Embryonic facial prominence (tissue), 1 donor: ENCODE measurements at regions not wholly inside any gene's neighbourhood (a gene's known extent, or its start where the extent isn't known, plus 50 kb on each side); places are given as distances from the start of the nearest gene placed in this dataset.
"Not testable (repeated sequence)": the region's sequence is repeated elsewhere in the genome, so short reads cannot be mapped to it uniquely, and the experiment has no call there.

Experiments used
- DNase-seq: peaks from one replicate; pipeline ENCODE4 v3.0.0-alpha.2; 2016; ENCODE audit errors: extremely low spot score

DNA sequence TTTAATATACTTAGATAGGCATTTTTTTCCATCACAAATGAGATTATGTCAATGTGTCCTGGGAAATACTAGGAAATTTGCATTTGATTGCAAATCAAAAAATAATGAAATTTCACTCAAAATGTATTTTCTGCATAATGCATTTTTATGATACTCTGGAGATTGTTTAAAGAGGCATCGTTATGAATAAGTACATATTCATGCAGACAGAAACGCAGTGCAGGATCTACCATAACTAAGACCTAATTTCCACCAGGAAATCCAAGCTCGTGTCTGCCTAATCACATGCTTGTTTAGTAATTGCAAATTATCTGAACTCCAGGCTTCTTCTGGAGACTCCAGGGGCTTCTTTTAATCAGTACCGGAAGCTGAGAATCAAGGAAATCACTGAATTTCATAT is 163.5 kb upstream of the MXRA5 start:
- no peak for DNase-seq

DNA sequence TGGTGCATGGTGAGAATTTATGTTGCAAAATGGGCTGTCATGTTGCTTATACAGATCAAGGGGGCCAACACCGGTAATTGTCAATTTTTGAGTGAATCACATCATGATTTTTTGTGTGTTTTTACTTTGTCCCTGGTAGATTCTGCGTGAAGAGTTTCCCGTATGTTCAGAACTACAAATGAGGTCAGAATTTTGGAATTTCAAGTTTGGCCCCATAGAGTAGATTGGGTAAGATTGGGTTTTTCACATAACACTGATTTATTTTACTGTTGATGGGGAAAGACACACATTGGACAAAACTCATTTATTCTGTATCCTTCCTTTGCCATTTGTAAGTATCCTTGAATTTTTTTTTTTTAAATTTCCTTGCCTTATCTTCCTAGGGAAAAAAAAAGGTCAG is 158.5 kb upstream of the MXRA5 start:
- no peak for DNase-seq

DNA sequence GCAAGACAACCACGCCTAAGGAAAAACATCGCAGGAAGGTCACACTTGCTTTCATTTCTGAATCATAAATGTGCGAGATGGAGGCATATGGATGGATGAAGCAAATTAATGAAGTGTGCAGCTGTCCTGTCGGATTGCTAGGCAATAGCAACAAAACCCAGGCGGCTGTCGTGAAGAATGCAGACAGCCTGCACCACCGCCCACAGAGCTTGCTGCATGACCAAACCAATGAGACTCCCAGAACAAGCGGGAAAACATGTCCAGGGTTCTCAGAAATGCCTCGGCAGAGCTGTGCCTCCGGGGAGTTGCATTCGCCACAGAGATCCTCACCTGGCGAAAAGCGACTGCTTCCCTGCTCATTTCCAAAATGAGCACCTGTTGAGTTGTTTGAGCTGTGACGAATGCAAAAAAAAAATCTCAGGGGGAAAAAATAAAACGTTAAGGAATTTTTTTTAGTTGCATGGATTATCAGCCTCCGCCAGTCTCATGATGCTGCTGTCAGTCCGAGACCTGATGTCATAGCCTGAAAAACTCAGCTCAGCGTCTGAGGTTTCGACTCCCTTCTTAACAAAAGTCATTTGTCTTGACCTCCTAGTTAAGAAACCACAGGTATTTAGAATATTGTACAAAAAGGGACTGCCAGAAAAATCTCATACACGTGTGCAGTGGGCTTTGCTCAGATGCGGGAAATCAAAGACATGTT is 155.5 kb upstream of the MXRA5 start:
- no peak for DNase-seq

DNA sequence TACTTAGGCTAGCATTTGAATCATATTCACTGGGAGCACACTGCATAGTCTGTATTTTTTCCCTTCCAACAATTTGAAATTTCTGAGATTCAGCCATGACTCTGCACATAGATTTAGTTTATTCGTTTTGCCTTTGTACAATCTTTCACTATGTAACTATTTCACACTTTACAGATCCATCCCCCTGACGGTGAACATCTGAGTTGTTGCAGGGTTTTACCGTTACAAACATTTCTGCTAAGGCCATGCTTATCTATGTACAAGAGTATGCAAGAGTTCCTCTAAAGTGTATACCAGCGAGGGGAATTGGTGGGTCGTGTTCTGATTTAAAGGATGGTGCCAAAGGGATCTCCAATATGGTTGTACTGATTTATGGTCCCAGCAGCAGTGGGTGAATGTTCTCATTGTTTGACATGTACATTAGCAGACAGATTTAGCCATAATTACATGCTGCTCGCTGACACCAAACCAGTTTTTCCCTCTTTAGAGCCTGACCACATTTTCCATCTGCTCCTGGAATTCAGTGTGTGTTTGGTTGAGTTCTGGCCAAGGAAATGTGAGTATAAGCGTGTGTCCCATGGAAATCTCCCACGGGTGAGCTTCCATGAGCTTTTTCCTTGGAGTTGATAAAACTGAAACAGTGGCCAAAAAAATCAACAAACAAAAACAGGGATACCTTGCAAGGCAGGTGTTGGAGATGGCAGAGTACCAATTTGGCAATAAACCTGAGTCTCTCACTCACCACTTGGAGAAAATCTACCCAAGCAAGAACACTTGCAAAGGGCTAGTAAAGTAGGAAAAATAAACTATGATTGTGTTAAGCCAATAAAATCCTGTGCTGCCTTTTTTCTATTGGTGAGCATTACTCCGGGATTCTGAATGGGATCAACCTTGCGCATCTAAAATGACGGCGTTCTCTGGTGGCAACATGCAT is 149.7 kb upstream of the MXRA5 start:
- not testable (repeated sequence) for DNase-seq

DNA sequence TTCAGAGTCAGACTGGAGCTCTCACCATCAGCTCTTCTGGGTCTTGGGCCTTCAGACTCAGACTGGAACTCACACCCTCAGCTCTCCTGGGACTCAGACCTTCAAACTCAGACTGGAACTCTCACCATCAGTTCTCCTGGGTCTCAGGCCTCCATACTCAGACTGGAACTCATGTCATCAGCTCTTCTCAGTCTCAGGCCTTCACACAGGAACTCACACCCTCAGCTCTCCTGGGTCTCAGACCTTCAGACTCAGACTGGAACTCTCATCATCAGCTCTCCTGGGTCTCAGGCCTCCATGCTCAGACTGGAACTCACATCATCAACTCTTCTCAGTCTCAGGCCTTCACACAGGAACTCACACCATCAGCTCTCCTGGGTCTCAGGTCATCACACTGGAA is 147.2 kb upstream of the MXRA5 start:
- DNase-seq, result no peak

DNA sequence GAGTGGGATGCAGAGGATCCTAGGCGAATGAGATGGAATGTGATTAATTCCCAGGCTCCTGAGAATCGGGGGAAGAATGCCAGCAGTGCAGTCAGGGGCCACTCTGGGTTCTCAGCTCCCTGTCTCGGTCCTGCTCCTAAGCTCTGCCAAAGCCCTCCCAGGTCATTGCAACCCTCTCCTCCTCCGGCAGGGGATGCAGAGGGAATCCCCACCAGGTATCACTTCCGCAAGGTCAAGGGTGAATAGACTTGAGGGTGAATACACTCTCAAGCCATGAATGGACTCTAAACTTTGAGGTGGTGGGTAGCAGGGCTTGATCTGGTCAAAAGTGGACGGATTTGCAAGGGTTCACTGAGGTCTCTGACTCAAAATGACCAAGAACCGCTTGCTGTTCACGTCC is 139.3 kb upstream of the MXRA5 start:
- no peak for DNase-seq

DNA sequence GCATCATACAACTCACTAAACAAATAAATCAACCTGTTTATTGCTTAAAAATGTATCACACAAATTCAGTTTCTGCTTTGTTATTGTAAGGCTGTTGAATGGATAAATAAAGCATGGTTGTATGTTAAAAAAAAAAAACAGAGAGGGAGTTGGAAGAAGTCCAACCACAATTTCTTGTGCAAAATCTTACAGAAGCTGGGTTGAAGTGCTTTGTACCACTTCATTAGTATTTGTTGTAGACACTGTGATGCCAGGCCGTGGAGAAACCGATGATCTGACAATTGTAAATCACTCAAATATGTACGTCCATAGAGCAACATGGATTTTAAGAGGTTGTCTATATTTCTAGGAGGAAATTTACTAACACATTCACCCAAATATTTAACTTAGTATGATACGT is 132.6 kb upstream of the MXRA5 start:
- DNase-seq, result no peak

DNA sequence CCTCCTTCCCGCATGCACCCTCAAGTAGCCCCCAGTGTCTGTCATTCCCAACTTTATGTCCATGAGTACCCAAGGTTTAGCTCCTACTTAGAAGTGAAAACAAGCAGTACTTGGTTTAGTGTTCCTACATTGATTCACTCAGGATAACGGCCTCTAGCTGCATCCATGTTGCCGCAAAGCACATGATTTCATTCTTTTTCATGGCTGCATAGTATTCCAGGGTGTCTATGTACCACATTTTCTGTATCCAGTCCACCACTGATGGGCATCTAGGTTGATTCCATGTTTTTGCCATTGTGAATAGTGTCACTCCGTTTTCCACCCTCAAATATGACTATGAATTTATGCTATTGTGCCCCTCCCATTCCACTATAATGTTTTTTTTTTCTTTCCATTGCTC is 130.5 kb upstream of the MXRA5 start:
- DNase-seq, result no peak

DNA sequence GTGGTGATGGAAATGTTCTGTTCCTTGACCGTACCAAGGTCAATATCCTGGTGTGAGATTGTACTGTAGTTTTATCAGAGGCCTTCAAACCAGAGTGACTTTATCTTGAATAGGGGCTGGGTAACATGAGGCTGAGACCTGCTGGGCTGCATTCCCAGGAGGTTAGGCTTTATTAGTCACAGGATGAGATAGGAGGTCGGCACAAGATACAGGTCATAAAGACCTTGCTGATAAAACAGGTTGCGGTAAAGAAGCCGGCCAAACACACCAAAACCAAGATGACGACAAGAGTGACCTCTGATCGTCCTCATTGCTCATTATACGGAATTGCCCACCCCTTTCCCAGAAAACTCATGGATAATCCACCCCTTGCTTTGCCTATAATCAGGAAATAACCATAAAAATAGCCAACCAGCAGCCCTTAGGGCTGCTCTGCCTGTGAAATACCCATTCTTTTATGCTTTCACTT is 123.8 kb upstream of the MXRA5 start:
- not testable (repeated sequence) for DNase-seq

DNA sequence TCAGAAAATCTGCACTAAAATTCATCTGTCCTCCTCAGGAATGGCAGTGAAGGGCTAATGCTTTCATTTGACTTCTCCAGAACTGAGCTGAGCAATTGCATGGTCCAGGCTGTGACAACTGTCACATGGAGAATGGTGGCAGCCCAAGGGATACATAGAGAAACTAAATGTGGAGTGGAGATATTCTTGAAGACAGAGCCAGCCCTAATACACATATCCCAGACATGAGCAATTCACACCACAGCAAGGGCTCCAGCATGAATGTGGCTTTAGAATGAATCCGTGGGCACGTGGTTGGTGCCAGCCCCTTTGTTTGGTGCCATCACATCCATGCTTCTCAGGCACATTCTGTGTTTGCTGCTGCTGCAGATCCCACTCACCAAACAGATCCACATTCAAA is 121.6 kb upstream of the MXRA5 start:
- DNase-seq, result no peak

DNA sequence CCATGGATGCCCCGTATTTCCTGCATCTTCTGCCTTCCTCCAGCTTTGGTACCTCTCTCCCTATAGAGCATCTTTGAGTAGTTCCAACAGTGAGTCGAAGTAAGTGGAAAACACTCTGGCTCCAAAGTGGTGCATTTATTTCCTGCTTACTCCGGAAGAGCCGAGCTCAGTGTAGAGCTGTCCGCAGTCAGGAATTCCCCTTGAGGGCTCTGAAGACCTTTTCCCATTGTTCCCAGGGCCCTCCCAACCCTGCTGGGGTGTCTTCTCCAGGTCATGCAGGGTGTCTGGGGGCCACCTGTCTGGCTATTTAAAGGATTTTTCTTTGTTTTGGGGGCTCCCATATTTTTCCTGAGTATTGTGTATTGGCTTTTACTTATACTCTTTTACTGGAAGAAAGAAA is 118.6 kb upstream of the MXRA5 start:
- no peak for DNase-seq

DNA sequence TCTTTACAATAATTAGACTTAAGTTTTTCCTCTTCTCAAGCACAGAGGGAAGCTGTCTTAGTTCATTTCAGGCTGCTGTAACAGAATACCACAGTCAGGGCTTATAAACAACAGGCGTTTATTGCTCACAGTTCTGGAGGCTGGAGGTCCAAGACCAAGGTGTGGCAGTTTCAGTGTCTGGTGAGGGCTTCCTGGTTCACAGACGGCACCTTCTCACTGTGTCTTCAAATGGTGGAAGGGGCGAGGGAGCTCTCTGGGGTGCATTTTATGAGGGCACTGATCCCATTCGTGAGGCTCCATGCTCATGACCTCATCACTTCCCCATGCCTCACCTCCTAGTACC is 115.7 kb upstream of the MXRA5 start:
- no peak for DNase-seq

DNA sequence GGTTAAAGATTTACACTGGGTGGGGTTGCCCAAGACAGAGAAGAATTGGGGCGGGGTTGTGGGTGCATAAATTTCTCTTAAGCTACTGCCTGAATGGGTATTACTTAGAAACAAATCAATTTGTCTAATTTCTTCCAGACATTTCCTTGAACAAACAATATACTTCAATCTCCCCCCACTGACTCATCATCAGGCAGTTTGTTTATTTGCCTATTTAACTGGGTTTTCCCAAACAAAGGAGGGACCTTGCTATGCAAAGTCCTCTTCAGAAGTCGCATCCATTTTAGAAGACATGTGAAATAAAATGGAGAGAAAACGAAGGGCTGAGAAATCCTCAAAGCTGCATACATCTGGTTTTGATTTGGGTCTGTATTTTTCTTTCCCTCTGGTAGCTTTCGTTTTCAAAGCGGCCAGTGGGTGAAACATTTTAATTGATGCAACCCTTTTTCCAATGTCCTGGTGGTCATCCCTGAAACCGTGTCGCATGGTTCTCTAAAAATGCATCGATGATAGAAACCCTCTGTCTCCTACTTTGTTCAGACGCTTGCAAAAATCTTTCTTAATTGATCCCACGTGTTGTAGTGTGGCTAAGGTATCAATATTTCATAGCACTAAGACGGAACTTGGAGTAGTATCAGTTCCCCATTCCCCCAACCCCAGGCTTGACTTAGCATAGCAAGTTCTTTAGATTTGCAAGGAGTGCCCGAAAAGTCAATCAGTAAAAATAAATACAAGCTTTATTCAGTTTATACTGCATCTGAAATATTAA is 115.1 kb upstream of the MXRA5 start:
- DNase-seq, result no peak

DNA sequence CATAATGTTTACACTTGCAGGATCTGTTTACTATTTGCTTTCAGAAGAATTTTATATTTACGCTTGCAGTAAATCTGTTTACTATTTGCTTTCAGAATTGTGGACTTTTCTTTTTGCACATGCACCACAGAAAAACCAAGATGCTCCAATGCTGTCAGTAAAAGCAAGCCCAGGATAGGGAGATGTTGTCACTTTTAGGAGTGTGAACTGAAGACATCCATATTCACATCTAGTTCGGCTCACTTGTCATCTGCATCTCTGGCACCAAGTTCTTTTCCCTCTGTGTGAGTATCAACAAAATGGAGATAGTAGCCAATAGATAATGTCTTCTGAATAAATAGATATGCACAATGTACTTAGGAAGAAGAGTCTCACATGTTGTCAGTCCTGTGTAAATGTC is 109.3 kb upstream of the MXRA5 start:
- no peak for DNase-seq

DNA sequence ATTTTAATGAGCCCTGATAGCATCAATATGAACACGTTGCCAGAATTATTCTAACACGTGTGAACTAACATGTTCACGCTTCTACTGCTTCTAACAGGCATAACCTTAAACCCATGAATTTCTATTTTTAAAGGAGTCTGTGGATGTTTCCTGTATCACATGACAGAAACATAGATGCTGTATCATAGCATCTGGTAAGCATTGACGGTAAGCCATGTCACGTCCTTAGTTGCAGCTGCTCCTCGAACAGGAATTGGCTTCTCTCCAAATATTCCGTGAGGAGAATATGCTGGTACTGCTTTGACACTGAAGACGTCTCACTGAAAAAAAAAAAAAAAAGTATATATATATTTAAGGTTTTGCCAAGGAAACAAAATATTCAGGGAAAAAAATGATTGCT is 105.1 kb upstream of the MXRA5 start:
- no peak for DNase-seq

DNA sequence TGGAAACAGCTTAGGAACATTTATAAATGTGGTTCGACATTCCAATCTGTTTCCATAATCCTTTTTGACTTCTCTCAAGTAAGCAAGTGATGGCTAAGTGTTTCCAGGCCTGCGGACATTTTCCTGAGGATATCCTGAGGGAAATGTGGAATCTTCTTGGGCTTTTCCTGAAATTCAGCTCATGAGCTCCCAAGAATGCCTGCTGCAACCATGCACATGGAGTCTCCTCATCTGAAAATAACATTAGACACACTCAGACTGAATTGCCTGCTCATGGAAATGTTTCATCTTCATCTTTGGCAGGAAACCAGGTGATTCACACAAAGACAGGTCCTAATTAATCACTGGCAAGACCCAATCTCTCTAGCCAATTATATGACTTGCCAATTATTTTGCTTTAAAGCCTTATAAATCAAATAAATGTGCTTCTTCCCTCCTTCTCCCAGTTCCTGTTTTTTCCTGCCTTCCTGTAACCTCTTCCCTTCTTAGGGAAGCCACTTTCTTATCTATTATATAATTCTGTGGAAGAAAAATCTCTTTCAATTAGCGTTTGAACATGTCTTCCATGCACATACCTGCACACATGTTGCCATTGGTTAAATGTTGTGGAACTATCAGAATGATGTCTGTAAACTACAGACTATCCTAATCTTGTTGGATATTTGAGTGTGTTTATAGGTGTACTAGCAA is 104.6 kb upstream of the MXRA5 start:
- DNase-seq, result peak; percentile 36

DNA sequence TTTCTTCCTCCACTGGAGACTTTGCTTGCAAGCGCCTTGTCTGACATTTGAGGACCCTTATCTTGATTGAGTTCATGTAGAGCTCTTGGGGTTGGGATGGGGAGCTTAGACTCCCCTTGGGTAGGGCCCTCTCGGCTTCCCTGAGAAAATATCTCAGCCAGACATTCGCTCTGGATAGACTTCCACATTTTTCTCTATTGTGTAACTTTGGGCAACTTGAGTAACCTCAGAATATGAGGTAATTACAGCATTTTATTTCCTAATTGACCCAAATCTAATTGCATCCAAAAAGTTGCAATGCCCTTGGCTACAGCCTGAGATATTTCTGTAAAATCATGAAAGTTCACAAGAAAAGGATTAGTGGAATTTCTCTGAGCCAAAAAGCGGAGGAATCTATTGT is 102.8 kb upstream of the MXRA5 start:
- no peak for DNase-seq

DNA sequence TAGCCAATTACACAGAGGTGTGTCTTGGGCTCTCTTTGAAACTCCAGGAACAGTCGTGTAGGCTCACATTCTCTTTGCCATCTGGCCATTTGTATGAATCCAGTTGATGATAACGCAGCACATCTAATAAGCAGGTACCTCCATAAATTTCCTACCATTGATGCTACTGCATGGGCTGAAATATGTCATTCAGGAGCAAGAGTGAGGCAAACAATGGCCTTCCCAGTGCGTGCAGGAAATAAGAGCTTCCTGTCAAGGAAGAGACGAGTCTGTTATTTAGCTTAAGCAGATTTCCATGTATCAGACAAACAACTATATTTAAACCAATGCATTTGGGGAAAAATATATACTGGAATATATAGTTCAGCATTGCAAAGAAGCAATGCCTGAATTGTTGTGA is 102.1 kb upstream of the MXRA5 start:
- DNase-seq, result no peak

DNA sequence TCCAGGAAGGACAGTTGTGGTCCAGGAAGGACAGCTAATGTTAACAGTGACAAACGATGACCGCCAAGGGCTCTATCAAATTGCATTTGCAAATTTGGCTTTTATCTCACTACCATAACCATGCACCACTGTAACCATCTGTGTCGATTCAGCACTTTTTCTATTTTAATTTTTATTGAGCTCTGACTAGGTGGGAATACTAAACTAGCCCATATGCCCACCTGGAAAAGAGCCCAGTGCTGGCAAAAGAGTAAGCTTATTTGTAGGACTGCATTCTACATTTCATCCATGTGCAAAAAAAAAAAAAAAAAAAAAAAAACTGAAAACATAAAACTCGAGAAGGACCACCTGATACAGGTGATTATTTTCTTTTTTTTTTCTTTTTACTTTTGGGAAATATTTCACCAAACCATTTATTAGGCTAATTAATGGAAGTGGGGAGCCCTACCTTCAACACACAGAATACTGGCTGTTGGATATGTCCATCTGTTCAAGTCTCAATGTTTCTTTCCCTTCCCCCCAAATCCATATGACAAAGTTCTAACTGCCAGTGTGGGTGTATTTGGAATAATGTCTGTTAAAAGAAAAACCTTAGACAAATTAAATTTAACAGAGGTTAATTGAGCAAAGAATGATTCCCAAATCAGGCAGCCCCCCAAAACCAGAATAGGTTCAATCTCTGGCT is 99.5 kb upstream of the MXRA5 start:
- no peak for DNase-seq

DNA sequence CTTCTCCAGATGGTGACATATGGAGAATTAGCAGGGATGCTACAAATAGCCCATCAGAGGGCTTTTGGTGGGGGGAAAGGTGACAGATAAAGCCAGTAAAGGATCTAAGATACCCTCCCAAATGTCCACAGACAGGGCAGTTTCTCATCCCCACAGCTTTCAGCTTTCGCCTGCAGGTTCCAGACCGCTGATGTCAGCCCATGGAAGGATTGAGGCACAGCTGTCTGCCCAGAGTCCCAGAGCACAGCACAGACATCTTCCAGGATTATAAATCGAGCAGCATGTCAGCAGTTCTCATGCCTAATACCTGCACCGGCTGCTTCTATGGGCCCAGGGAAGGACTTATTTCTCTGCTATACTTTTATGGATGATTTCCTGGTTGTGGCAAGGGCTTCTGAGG is 96.7 kb upstream of the MXRA5 start:
- no peak for DNase-seq

DNA sequence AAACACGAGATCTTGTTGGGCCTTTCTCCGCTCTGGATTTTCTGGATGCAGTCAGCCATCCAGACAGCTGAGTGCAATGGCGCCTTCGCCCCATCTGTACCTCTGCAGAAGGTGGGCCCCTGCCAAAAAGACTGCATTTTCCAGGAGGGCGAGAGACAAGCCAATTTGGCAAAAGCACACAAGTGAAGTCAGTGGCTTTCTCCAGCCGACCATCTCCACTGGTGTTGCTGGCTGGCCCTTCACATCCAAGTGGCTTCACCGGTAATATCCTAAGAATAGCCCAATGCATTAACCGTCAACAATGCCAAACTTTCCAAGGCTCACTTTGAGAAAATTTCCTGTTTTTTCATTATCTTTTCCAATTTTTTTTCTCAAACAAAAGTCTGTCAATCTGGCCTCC is 96.2 kb upstream of the MXRA5 start:
- no peak for DNase-seq
